Stomach (tissue), 8 donors: ENCODE measurements at regions not wholly inside any gene's neighbourhood (a gene's known extent, or its start where the extent isn't known, plus 50 kb on each side); places are given as distances from the start of the nearest gene placed in this dataset.

ENCODE experiments used
- DNase-seq, 2 donors: peaks; one replicate each; pipeline versions ENCODE4 v3.0.0 to v3.0.0-alpha.2; 2013 to 2019
- H3K27ac ChIP-seq, 5 donors: fragments of 200-600 bp in 4 of 5; sonication (generic) in 4 of 5; one replicate each; pipeline ENCODE4 v1.5.1; 2013 to 2019; ENCODE audit warnings: mild to moderate bottlenecking in 1 of 5, moderate library complexity in 1 of 5
- H3K27me3 ChIP-seq, 3 donors: fragments of 200-600 bp; sonication (generic); one replicate each; pipeline ENCODE4 v1.5.1; 2017 to 2019; ENCODE audit warnings: mixed run types in 1 of 3
- H3K36me3 ChIP-seq, 4 donors: fragments of 200-600 bp; sonication (generic); 1 replicate in 3 of 4; 2 replicates in 1 of 4; pipeline ENCODE4 v1.5.1; 2016 to 2019
- H3K4me1 ChIP-seq, 4 donors: fragments of 200-600 bp; sonication (generic); one replicate each; pipeline ENCODE4 v1.5.1; 2016 to 2019
- H3K4me3 ChIP-seq, 4 donors: fragments of 200-600 bp; sonication (generic) in 3 of 4; one replicate each; pipeline ENCODE4 v1.5.1; 2016 to 2019; ENCODE audit warnings: mild to moderate bottlenecking in 1 of 4
- H3K9me3 ChIP-seq, 4 donors: fragments of 200-600 bp; sonication (generic); one replicate each; pipeline ENCODE4 v1.5.1; 2016 to 2019
- CTCF ChIP-seq, 7 experiments: fragments of 450-650 bp in 4 of 7; fragments of 200-600 bp in 3 of 7; sonication (generic) in 3 of 7; IDR thresholded peaks; one replicate each; pipeline ENCODE4 v1.5.1; 2016 to 2019; ENCODE audit warnings: antibody characterized with exemption in 7 of 7, control low read depth in 2 of 7, mild to moderate bottlenecking in 1 of 7
- EP300 ChIP-seq: sonication (generic); formaldehyde crosslinking; IDR thresholded peaks from one replicate; pipeline ENCODE4 v1.6.1; 2017; ENCODE audit warnings: antibody characterized with exemption
- POLR2A ChIP-seq, 4 donors: fragments of 450-650 bp; IDR thresholded peaks; one replicate each; pipeline ENCODE4 v1.6.1; 2016; ENCODE audit warnings: antibody characterized with exemption in 4 of 4, control low read depth in 2 of 4, mild to moderate bottlenecking in 1 of 4, moderate library complexity in 1 of 4
- POLR2AphosphoS5 ChIP-seq, 3 donors: sonication (generic); formaldehyde crosslinking; IDR thresholded peaks; one replicate each; pipeline ENCODE4 v1.6.1; 2016; ENCODE audit warnings: antibody characterized with exemption in 3 of 3
- WGBS, 5 donors: extraction: QIAGEN DNeasy Blood & Tissue Kit in 3 of 5; methylation state at CpG; one replicate each; pipeline versions ENCODE4 v1.1.5 to v1.1.7; 2013 to 2018; 5-methylcytosine and 5-hydroxymethylcytosine counted together
- intact Hi-C: fragments of 100-400 bp; cut with DNase I; formaldehyde crosslinking; loops from one replicate; pipeline ENCODE4 v1.15.1; 2023; ENCODE audit warnings: low total_unique reads
- donor health status: healthy with polysubstance abuse.
- donor health status: Bipolar disorder and iron deficiency.
- donor health status: healthy.

- no peak for TF ChIP-seq POLR2A (IDR thresholded peaks at IDR 0.05)
- no peak for TF ChIP-seq EP300
- TF ChIP-seq POLR2AphosphoS5 (IDR thresholded peaks at IDR 0.05), result no peak
- no peak for TF ChIP-seq CTCF (IDR thresholded peaks at IDR 0.05)
- no peak overlapping the region for H3K4me3 ChIP-seq
- no peaks in the 10 kb centered on the region for H3K4me1 ChIP-seq
- 45 to 70% (median 66%) methylated on average over 7 of the region's 7 CpGs for WGBS, 5 donors
- H3K36me3 ChIP-seq, result no peaks in the 10 kb centered on the region
- H3K9me3 ChIP-seq, result peaks cover 0 to 4% (median 4%) of the 10 kb centered on the region in 4 donors
- DNase-seq, result no peak
- no peak overlapping the region for H3K27ac ChIP-seq
- peaks cover 0 to 32% (median 9%) of the 10 kb centered on the region in 3 donors for H3K27me3 ChIP-seq
- intact Hi-C loops, result no loop called here
Observed at GRCh38 chr10:128468462-128468861, 342.2 kb upstream of the MKI67 start.

GRCh38 chr10:128469515-128469914 lies 343.3 kb upstream of the MKI67 start:
- H3K4me3 ChIP-seq, result no peak overlapping the region
- TF ChIP-seq CTCF (IDR thresholded peaks at IDR 0.05) (no peak), EP300 (no peak), POLR2AphosphoS5 (IDR thresholded peaks at IDR 0.05) (no peak), POLR2A (IDR thresholded peaks at IDR 0.05) (no peak)
- no peaks in the 10 kb centered on the region for H3K36me3 ChIP-seq
- no peaks in the 10 kb centered on the region for H3K4me1 ChIP-seq
- peaks cover 0 to under 1% (median under 1%) of the 10 kb centered on the region in 4 donors for H3K9me3 ChIP-seq
- DNase-seq, result no peak
- intact Hi-C loops, result no loop called here
- H3K27me3 ChIP-seq, result peaks cover 0 to 22% (median under 1%) of the 10 kb centered on the region in 3 donors
- H3K27ac ChIP-seq, result no peak overlapping the region
- 66 to 74% (median 68%) methylated on average over 5 to 9 of the region's 9 CpGs for WGBS, 5 donors

GRCh38 chr10:128470321-128470965 lies 344.2 kb upstream of the MKI67 start:
- WGBS, 5 donors, result 76 to 81% (median 80%) methylated on average over 16 to 34 of the region's 34 CpGs
- intact Hi-C loops, result no loop called here
- no peak for TF ChIP-seq CTCF (IDR thresholded peaks at IDR 0.05)
- TF ChIP-seq POLR2A (IDR thresholded peaks at IDR 0.05), result no peak
- TF ChIP-seq EP300, result no peak
- no peak for TF ChIP-seq POLR2AphosphoS5 (IDR thresholded peaks at IDR 0.05)

GRCh38 chr10:128471151-128471550 lies 344.9 kb upstream of the MKI67 start:
- H3K27ac ChIP-seq, result no peak overlapping the region
- no peak for TF ChIP-seq POLR2A (IDR thresholded peaks at IDR 0.05)
- no peak for TF ChIP-seq CTCF (IDR thresholded peaks at IDR 0.05)
- no peak for TF ChIP-seq EP300
- TF ChIP-seq POLR2AphosphoS5 (IDR thresholded peaks at IDR 0.05), result no peak
- 75 to 91% (median 83%) methylated on average over 11 to 12 of the region's 12 CpGs for WGBS, 5 donors

More at GRCh38 chr10:128470321-128470965, 344.2 kb upstream of the MKI67 start:
- DNase-seq, result no peak
- H3K27me3 ChIP-seq, result peaks cover 0 to 20% (median 0%) of the 10 kb centered on the region in 3 donors
- H3K4me1 ChIP-seq, result no peaks in the 10 kb centered on the region
- no peaks in the 10 kb centered on the region for H3K36me3 ChIP-seq
- no peak overlapping the region for H3K4me3 ChIP-seq
- H3K9me3 ChIP-seq, result no peaks in the 10 kb centered on the region
- no peak overlapping the region for H3K27ac ChIP-seq

More at GRCh38 chr10:128471151-128471550, 344.9 kb upstream of the MKI67 start:
- no peaks in the 10 kb centered on the region for H3K36me3 ChIP-seq
- no peak for DNase-seq
- peaks cover 0 to 20% (median 0%) of the 10 kb centered on the region in 3 donors for H3K27me3 ChIP-seq
- intact Hi-C loops, result no loop called here
- no peak overlapping the region for H3K4me3 ChIP-seq
- no peaks in the 10 kb centered on the region for H3K9me3 ChIP-seq
- H3K4me1 ChIP-seq, result no peaks in the 10 kb centered on the region
